22Rv1 (cell line): ENCODE measurements at regions not wholly inside any gene's neighbourhood (a gene's known extent, or its start where the extent isn't known, plus 50 kb on each side); places are given as distances from the start of the nearest gene placed in this dataset.

ENCODE experiments used
- CTCF ChIP-seq: fragments of 450-650 bp; IDR thresholded peaks from 2 replicates; pipeline ENCODE4 v1.5.1; 2017; ENCODE audit warnings: mild to moderate bottlenecking
- ZFX ChIP-seq: fragments of 450-650 bp; IDR thresholded peaks from 2 replicates; pipeline ENCODE4 v1.6.1; 2017; ENCODE audit warnings: antibody characterized with exemption, borderline replicate concordance

GRCh38 chr16:7221157-7221556 lies 111.5 kb upstream of the RBFOX1 start:
- TF ChIP-seq CTCF (no peak), ZFX (no peak)
